Activated naive CD8-positive, alpha-beta T cell treated with anti-CD3 and anti-CD28 coated beads, Interleukin-2, amount 10 ng/mL, durations not matched to agents 7 days and 5 days (primary cell): ENCODE measurements at regions not wholly inside any gene's neighbourhood (a gene's known extent, or its start where the extent isn't known, plus 50 kb on each side); places are given as distances from the start of the nearest gene placed in this dataset.

ENCODE experiments used
- ATAC-seq: fragments of 150-1000 bp; cut with Tn5 transposase; one replicate; pipeline ENCODE4 v1.10.0; 2021; ENCODE audit warnings: low read depth, moderate library complexity
- POLR2A ChIA-PET: fragments of 350-600 bp; sonication (Branson Sonifier 250); formaldehyde crosslinking; loops from one replicate; lab custom pipeline; 2021; ENCODE audit warnings: antibody characterized with exemption; lab: Charles Lee
- DNase-seq: peaks from one replicate; pipeline ENCODE4 v3.0.0; 2021
- H3K27ac Mint-ChIP-seq: one replicate; pipeline ENCODE4 v1.8.0; 2022; ENCODE audit warnings: mild to moderate bottlenecking, mixed read lengths
- H3K27me3 Mint-ChIP-seq: one replicate; pipeline ENCODE4 v1.8.0; 2022; ENCODE audit warnings: mild to moderate bottlenecking, moderate library complexity, mixed read lengths
- H3K36me3 Mint-ChIP-seq: one replicate; pipeline ENCODE4 v1.8.0; 2021; ENCODE audit warnings: mild to moderate bottlenecking, mixed read lengths
- H3K4me1 Mint-ChIP-seq: one replicate; pipeline ENCODE4 v1.8.0; 2021; ENCODE audit warnings: mixed read lengths
- H3K4me3 Mint-ChIP-seq: one replicate; pipeline ENCODE4 v1.8.0; 2022; ENCODE audit warnings: mild to moderate bottlenecking, moderate library complexity, mixed read lengths
- H3K9me3 Mint-ChIP-seq: one replicate; pipeline ENCODE4 v1.8.0; 2021; ENCODE audit warnings: mixed read lengths

DNA sequence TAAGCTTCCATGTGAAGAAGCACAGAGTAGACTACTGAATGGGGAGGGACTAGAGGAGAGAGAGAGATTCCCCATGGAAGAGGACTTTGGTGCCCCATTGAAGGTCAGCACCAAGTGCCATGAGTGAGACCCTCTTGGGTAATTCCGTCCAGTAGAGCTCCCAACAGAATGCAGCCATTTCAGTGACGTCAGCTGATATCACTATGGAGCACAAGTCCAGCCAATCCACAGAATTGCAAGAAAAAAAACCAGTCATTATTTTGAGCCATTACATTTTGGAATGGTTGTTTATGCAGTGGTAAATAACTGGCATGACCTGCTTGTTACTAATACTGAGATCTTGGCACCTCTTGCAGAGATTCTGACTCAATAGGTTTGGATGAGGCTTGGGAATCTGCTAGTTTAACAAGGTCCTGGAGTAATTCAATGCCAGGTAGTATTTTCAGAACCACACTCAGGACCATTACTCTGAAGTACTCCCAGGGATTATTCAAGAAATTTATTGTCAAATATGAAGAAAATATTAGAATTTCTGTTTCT lies 52.6 kb upstream of the SP8 start:
- ATAC-seq (no peak), DNase-seq (no peak)
- H3K4me3 Mint-ChIP-seq, result no peak overlapping the region
- no peak overlapping the region for H3K27ac Mint-ChIP-seq
- H3K4me1 Mint-ChIP-seq, result no peaks in the 10 kb centered on the region
- no peaks in the 10 kb centered on the region for H3K27me3 Mint-ChIP-seq
- H3K36me3 Mint-ChIP-seq, result no peaks in the 10 kb centered on the region
- POLR2A ChIA-PET, result no interaction called here
- H3K9me3 Mint-ChIP-seq, result no peaks in the 10 kb centered on the region

DNA sequence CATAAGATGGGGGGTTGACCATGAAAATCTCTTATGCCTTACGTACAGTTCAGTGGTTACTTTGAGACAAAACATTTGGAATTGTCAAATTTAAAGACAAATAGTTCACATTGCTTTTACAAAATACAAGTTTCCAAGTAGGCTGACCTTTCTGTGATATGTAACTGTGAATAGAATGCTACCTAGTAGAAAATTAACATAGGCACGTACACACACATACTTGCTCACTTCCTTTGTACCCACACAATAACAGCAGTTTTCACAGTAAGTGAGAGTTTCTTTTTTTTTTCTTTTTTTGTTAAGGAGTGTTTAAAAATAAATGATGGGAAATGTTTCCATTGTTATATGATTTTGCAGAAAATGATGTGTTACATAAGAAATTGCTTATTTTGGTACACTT lies 53.3 kb upstream of the SP8 start:
- no peaks in the 10 kb centered on the region for H3K9me3 Mint-ChIP-seq
- POLR2A ChIA-PET, result no interaction called here
- H3K4me3 Mint-ChIP-seq, result no peak overlapping the region
- no peak for DNase-seq
- ATAC-seq, result no peak
- no peaks in the 10 kb centered on the region for H3K4me1 Mint-ChIP-seq
- no peak overlapping the region for H3K27ac Mint-ChIP-seq
- no peaks in the 10 kb centered on the region for H3K36me3 Mint-ChIP-seq
- no peaks in the 10 kb centered on the region for H3K27me3 Mint-ChIP-seq

DNA sequence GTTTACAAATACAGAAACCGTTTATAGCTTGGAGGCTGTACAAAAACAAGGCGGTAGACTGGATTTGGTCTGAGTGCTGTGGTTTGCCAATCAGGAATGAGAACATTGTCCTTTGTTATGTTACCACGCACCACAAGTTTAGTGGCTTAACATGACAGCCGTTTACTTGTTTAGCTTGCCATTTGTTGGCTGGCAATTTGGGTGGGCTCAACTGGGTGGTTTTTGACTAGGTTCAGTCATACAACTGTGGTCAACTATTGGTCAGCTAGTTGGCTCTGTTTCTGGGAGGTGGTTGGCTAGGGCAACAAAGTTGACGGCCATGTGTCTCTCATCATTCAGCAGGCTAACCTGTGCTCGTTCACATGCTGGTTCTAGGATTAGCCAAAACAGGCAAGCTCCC lies 60.1 kb upstream of the SP8 start:
- POLR2A ChIA-PET, result no interaction called here
- Mint-ChIP-seq H3K9me3 (no peaks in the 10 kb centered on the region), H3K4me1 (no peaks in the 10 kb centered on the region), H3K27ac (no peak overlapping the region), H3K27me3 (no peaks in the 10 kb centered on the region), H3K36me3 (no peaks in the 10 kb centered on the region), H3K4me3 (no peak overlapping the region)
- DNase-seq (no peak), ATAC-seq (no peak)

DNA sequence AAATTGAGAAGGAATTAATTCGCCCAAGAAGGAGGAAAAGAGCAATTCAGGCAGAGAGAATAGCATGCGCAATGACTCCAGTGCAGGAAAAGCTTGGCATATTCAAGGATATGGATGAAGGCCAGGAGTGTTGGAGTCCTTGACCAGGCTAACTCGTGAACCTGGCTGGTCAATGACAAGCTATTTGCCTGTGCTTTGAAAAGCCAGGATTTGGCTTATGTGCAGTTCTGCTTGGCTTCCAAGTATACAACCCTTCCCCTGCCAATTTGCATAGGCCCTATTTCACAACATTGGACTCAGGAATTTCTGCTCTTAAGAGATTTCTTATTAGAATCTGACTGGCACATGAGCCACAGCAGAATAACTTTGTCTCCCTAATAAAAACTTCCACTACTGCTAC lies 72.3 kb upstream of the SP8 start:
- DNase-seq (no peak), ATAC-seq (no peak)
- no peaks in the 10 kb centered on the region for H3K4me1 Mint-ChIP-seq

DNA sequence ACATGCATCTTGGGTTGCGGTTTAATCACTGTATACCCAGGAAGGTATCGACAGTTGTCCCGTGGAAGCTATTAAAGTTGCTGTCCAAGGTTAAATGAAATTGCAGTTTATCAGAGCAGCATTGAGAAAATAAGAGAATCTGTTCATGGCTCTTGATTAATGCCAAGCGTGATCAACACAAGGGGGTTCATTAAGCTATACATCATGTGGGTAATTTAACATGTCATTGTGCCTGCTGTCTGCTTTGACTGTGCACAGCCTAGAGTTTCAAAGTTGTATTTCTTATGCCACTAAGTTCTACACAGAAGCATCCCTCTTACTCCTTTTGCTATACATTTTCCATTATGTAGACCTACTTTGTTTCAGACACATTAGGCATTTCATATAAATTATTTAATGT lies 74.8 kb upstream of the SP8 start:
- Mint-ChIP-seq H3K9me3 (no peaks in the 10 kb centered on the region), H3K27ac (no peak overlapping the region), H3K36me3 (no peaks in the 10 kb centered on the region), H3K4me1 (no peaks in the 10 kb centered on the region), H3K4me3 (no peak overlapping the region), H3K27me3 (no peaks in the 10 kb centered on the region)
- ATAC-seq, result no peak
- no peak for DNase-seq
- POLR2A ChIA-PET, result no interaction called here

More for the DNA sequence above, 72.3 kb upstream of the SP8 start:
- Mint-ChIP-seq H3K4me3 (no peak overlapping the region), H3K9me3 (no peaks in the 10 kb centered on the region), H3K27me3 (no peaks in the 10 kb centered on the region), H3K27ac (no peak overlapping the region), H3K36me3 (no peaks in the 10 kb centered on the region)
- POLR2A ChIA-PET, result no interaction called here

DNA sequence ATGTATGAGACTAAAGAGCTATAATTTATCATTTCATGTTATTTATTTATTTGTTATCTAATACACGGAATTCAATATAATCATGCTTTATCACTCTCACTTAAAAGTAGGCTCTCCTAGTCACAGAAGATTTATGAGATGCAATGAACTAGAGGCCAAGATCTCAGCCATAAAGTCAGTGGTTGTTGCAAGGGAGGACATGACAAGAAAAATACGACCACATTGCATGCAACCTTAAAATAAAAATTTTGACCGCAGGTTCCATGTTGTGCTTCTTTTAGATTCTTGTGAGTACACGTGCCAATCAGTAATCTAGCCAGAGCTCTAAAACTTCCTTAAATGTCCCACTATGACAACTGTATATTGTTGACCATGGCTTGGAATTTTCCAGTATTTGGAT lies 75.9 kb upstream of the SP8 start:
- POLR2A ChIA-PET, result no interaction called here
- no peak for DNase-seq

DNA sequence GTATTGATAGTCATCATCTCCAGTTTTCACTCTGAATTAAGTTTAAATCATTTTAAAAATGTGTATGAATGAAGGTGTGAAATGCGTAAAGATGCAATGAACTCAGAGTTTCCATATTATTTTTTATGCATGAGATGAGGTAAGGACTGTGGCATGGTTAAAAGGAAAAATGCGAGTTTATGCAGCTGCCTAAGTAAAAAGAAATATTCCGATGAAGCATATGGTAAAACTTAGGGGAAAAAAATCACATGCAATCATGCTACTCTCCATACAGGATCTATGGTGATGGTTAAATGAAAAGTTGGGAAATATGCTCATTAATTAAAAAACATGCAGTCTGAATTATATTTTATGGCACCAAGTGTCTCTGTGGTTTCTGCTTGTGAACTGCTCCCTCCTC lies 77.5 kb upstream of the SP8 start:
- no peaks in the 10 kb centered on the region for H3K9me3 Mint-ChIP-seq
- H3K27ac Mint-ChIP-seq, result no peak overlapping the region
- DNase-seq, result no peak
- no peak for ATAC-seq
- POLR2A ChIA-PET, result no interaction called here
- no peaks in the 10 kb centered on the region for H3K4me1 Mint-ChIP-seq
- no peak overlapping the region for H3K4me3 Mint-ChIP-seq
- no peaks in the 10 kb centered on the region for H3K36me3 Mint-ChIP-seq
- no peaks in the 10 kb centered on the region for H3K27me3 Mint-ChIP-seq

More for the DNA sequence above, 75.9 kb upstream of the SP8 start:
- ATAC-seq, result no peak
- H3K27me3 Mint-ChIP-seq, result no peaks in the 10 kb centered on the region
- no peaks in the 10 kb centered on the region for H3K4me1 Mint-ChIP-seq
- H3K4me3 Mint-ChIP-seq, result no peak overlapping the region
- H3K27ac Mint-ChIP-seq, result no peak overlapping the region
- no peaks in the 10 kb centered on the region for H3K36me3 Mint-ChIP-seq
- no peaks in the 10 kb centered on the region for H3K9me3 Mint-ChIP-seq

DNA sequence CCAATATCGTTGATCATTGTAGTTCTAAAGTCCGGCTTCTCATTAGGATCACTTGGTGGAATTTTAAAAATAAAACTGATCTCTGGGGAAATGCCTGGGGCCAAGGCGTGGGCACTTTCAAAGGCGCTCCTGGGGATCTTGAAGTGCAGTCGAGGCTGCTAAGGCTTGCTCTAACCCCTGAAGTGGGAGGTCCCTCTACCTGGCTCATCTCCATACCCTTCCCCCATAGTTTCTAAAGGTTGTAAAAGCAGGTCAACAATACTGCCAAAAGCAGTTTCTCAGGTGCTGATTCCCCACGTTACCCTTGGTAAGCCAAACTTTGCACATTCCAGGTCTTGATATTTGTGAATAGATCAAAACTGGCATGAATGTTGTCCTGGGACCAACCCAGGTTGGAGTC lies 79.0 kb upstream of the SP8 start:
- H3K4me1 Mint-ChIP-seq, result no peaks in the 10 kb centered on the region
- no peak overlapping the region for H3K27ac Mint-ChIP-seq
- H3K27me3 Mint-ChIP-seq, result no peaks in the 10 kb centered on the region
- DNase-seq, result no peak
- POLR2A ChIA-PET, result no interaction called here
- no peaks in the 10 kb centered on the region for H3K9me3 Mint-ChIP-seq
- ATAC-seq, result no peak
- H3K36me3 Mint-ChIP-seq, result no peaks in the 10 kb centered on the region
- no peak overlapping the region for H3K4me3 Mint-ChIP-seq

DNA sequence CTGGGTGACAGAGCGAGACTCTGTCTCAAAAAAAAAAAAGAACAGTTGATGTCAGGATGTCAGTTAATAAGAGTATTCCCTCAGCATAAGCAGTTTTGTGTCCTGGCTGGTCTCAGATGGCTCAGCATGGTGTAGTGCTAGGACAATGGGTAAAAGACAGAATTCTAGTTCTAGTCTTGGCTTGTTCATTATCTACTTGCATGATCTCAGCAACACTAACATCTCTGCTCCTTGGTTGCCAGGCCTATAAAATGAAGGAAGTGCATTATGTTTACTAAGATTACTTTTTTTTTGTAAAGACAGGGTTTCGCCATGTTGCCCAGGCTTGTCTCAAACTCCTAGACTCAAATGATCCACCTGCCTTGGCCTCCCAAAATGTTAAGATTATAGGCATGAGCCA lies 84.3 kb upstream of the SP8 start:
- no peak for ATAC-seq
- POLR2A ChIA-PET, result no interaction called here
- H3K27ac Mint-ChIP-seq, result no peak overlapping the region

DNA sequence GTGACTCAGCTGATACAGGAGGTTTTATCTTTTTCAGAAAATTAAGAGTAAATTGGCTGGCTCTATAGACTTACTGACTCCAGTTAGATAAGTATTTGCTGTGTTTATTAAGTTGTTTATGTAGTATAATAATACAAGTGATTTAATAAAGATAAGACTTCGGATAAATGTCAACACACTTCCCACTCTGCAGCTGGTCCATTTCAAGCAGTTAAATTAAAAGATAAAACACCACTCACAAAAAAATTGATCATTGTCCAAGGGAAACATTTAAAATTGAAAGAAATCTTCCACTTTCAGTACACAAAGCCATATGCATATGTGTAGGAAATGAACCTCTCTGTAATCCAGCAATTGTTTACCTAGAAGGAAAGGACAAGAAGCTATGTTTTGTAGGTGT lies 106.1 kb upstream of the SP8 start:
- POLR2A ChIA-PET, result no interaction called here
- no peak overlapping the region for H3K4me3 Mint-ChIP-seq
- peaks cover 4% of the 10 kb centered on the region for H3K9me3 Mint-ChIP-seq
- DNase-seq (no peak), ATAC-seq (no peak)
- peaks cover 1% of the 10 kb centered on the region for H3K36me3 Mint-ChIP-seq
- H3K27ac Mint-ChIP-seq, result no peak overlapping the region
- H3K27me3 Mint-ChIP-seq, result no peaks in the 10 kb centered on the region
- no peaks in the 10 kb centered on the region for H3K4me1 Mint-ChIP-seq

More for the DNA sequence above, 84.3 kb upstream of the SP8 start:
- no peak for DNase-seq
- no peak overlapping the region for H3K4me3 Mint-ChIP-seq
- no peaks in the 10 kb centered on the region for H3K9me3 Mint-ChIP-seq
- H3K4me1 Mint-ChIP-seq, result no peaks in the 10 kb centered on the region
- H3K27me3 Mint-ChIP-seq, result no peaks in the 10 kb centered on the region
- H3K36me3 Mint-ChIP-seq, result no peaks in the 10 kb centered on the region

DNA sequence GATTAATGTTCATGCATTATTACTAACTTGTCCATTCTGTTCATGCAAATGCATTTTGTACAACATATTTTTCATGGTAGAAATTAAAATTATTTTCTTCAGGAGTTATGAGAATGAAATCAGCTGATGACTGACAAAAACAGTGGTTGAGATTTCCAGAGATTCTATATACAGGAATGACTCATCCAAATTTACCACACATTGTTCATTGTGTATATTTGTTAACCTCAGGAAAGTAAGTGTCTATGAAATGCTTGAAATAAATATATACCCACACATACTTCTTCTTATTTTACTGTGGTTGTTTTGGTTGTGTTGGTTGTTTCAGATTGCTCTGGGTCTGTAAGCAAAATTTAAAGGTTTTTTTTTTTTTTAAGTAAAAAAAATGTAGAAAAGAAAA lies 108.1 kb upstream of the SP8 start:
- ATAC-seq (no peak), DNase-seq (no peak)
- Mint-ChIP-seq H3K9me3 (no peaks in the 10 kb centered on the region), H3K27me3 (no peaks in the 10 kb centered on the region), H3K27ac (no peak overlapping the region), H3K4me1 (no peaks in the 10 kb centered on the region), H3K36me3 (no peaks in the 10 kb centered on the region), H3K4me3 (no peak overlapping the region)
- POLR2A ChIA-PET, result no interaction called here

DNA sequence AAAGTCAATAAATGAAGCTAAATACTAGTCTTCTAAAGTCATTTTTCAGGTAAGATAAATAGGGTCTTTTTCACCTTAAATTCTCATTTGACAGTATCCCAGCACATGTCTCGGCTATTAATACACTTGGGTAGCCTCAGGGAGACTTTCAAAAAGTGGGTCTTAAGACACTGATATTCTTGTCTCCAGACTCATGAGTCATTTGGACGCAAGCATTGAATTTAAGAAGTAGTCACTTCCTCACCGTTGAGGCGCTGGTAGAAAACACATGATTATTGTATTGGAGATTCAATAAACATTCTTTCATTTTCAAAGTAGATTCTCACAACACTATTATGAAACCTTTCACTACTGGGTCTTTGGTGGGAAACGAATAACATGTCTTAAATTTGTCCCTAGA lies 108.9 kb upstream of the SP8 start:
- ATAC-seq (no peak), DNase-seq (no peak)
- POLR2A ChIA-PET, result no interaction called here
- no peaks in the 10 kb centered on the region for H3K27me3 Mint-ChIP-seq
- H3K9me3 Mint-ChIP-seq, result no peaks in the 10 kb centered on the region
- no peak overlapping the region for H3K4me3 Mint-ChIP-seq
- H3K4me1 Mint-ChIP-seq, result no peaks in the 10 kb centered on the region
- H3K36me3 Mint-ChIP-seq, result no peaks in the 10 kb centered on the region
- no peak overlapping the region for H3K27ac Mint-ChIP-seq

DNA sequence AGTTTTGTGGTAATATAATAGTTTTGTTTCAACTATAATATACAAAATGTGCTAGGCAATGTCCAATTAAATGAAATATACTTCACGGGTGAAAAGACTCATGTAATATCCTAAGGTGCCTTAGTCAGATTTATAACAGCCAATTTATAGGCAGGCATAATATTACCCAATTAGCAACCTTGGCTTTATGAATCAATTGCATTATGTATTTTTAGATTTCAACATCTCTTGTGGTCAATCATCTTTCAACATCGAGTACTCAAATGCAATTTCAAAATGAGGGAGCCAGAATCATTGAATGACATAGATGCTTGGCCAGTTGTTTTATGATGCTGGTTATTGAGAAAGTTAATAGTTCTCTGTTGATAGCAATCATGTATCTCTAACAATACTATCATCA lies 110.3 kb upstream of the SP8 start:
- H3K36me3 Mint-ChIP-seq, result no peaks in the 10 kb centered on the region

DNA sequence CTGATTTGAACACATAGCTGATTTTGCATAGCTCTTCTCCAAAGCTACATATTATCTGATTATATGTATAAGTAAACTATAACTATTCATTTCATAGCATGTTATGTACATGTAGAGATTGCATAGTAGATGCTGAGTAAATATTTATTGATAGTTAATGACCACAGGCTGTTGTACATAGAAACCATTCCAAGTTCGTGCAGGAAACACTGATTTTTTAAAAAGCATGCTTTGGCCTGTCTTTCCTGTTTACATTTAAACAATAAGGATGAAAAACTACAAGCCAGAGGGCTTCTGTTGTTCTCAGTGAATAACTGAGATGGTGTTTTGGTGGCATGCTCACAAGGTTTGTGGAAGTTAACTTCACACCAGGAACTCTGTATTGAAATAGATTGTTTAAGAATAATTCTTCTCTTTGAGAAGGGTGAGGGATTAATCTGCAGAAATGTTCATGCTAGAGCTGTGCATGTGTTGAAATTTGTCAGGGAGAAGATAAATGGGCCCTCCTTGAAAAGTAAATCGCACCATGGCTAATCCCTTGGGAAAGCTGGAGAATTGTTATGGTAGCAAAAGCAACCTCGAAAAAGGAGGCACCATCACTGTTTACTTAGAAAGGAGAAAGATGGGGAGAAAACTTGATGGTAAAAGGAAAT lies 120.2 kb upstream of the SP8 start:
- Mint-ChIP-seq H3K4me1 (no peaks in the 10 kb centered on the region), H3K27me3 (no peaks in the 10 kb centered on the region), H3K9me3 (no peaks in the 10 kb centered on the region), H3K27ac (no peak overlapping the region), H3K36me3 (no peaks in the 10 kb centered on the region), H3K4me3 (no peak overlapping the region)
- POLR2A ChIA-PET, result no interaction called here
- no peak for DNase-seq
- ATAC-seq, result no peak

More for the DNA sequence above, 110.3 kb upstream of the SP8 start:
- POLR2A ChIA-PET, result no interaction called here
- Mint-ChIP-seq H3K9me3 (no peaks in the 10 kb centered on the region), H3K4me3 (no peak overlapping the region), H3K4me1 (no peaks in the 10 kb centered on the region), H3K27me3 (no peaks in the 10 kb centered on the region), H3K27ac (no peak overlapping the region)
- no peak for ATAC-seq
- DNase-seq, result no peak

DNA sequence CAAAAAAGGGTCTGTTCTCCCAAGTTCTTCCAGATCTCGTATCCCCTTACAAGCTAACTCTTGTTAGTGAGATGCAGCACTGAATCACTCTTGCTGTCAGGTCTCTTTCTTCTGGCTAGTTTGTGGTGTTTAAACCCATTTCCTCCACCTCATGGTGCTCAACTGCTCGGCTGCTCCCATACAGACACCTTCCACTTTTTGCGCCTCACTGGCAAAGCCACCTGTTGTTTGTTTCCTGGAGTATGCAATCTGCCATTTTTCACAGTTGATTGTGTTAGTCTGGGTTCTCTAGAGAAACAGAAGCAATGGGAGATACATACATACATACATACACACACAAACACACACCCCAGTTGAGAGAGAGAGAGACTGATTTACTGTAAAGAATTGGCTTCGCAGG lies 124.4 kb upstream of the SP8 start:
- Mint-ChIP-seq H3K36me3 (no peaks in the 10 kb centered on the region), H3K27ac (no peak overlapping the region), H3K27me3 (no peaks in the 10 kb centered on the region), H3K4me3 (no peak overlapping the region), H3K9me3 (no peaks in the 10 kb centered on the region), H3K4me1 (no peaks in the 10 kb centered on the region)
- ATAC-seq (no peak), DNase-seq (no peak)
- POLR2A ChIA-PET, result no interaction called here
